RWPE2 (cell line): ENCODE measurements at regions not wholly inside any gene's neighbourhood (a gene's known extent, or its start where the extent isn't known, plus 50 kb on each side); places are given as distances from the start of the nearest gene placed in this dataset.

ENCODE experiments used
- ATAC-seq: fragments of 200-7000 bp; cut with Tn5 transposase; 3 replicates; pipeline ENCODE4 v1.9.1; 2021; ENCODE audit warnings: low read depth
- DNase-seq: peaks from one replicate; pipeline ENCODE4 v3.0.0-alpha.2; 2020; ENCODE audit warnings: low spot score
- H3K27ac ChIP-seq: fragments of 450-650 bp; 2 replicates; pipeline ENCODE4 v1.5.1; 2017; ENCODE audit warnings: mild to moderate bottlenecking; ENCODE audit not compliant: poor library complexity, severe bottlenecking
- H3K27me3 ChIP-seq: fragments of 250-450 bp; sonication (Bioruptor Pico); 2 replicates; pipeline ENCODE4 v1.5.1; 2021; ENCODE audit warnings: mild to moderate bottlenecking, moderate library complexity; ENCODE audit not compliant: insufficient read depth, poor library complexity, severe bottlenecking
- H3K36me3 ChIP-seq: fragments of 250-450 bp; sonication (Bioruptor Pico); 2 replicates; pipeline ENCODE4 v1.5.1; 2020; ENCODE audit warnings: low read depth, mild to moderate bottlenecking, moderate library complexity
- H3K4me1 ChIP-seq: fragments of 250-450 bp; sonication (Bioruptor Pico); 2 replicates; pipeline ENCODE4 v1.5.1; 2021; ENCODE audit warnings: mild to moderate bottlenecking, moderate library complexity; ENCODE audit not compliant: insufficient read depth, poor library complexity, severe bottlenecking
- H3K4me3 ChIP-seq: fragments of 250-450 bp; sonication (Bioruptor Pico); 2 replicates; pipeline ENCODE4 v1.5.1; 2021; ENCODE audit warnings: mild to moderate bottlenecking, moderate library complexity; ENCODE audit not compliant: severe bottlenecking
- H3K9me3 ChIP-seq: fragments of 250-450 bp; sonication (Bioruptor Pico); 2 replicates; pipeline ENCODE4 v1.5.1; 2021; ENCODE audit warnings: mild to moderate bottlenecking, moderate library complexity; ENCODE audit not compliant: severe bottlenecking
- TF ChIP-seq, protein P1 (sequence below): fragments of 450-650 bp; IDR thresholded peaks from one replicate; pipeline ENCODE4 v1.5.1; 2017; ENCODE audit warnings: mild to moderate bottlenecking, moderate library complexity; ENCODE audit not compliant: poor library complexity, severe bottlenecking

DNA sequence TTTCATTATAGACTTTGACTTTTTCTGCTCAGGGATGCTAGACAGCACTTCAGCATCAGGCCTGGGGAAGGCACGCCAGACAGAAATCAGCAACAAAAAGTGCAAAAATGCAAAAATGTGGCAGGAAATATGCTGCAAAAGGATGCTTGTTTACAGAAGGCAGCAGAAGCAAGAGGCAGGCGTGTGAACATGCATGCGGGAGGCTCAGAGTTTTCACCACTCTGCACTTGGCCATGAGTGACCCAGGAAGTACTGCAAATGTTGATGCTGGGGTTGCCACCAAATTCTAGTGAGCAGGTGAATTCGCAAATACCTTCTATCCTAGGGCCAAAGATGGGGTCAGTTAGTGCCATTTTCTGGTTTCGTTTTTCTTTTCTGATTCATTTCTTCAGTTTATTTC is 55.5 kb upstream of the ALKAL2 start:
- H3K9me3 ChIP-seq: no peaks in the 10 kb centered on the region
- H3K4me3 ChIP-seq: no peak overlapping the region
- no peak overlapping the region for H3K27ac ChIP-seq
- ATAC-seq (no peak), DNase-seq (no peak)
- TF ChIP-seq, protein P1, sequence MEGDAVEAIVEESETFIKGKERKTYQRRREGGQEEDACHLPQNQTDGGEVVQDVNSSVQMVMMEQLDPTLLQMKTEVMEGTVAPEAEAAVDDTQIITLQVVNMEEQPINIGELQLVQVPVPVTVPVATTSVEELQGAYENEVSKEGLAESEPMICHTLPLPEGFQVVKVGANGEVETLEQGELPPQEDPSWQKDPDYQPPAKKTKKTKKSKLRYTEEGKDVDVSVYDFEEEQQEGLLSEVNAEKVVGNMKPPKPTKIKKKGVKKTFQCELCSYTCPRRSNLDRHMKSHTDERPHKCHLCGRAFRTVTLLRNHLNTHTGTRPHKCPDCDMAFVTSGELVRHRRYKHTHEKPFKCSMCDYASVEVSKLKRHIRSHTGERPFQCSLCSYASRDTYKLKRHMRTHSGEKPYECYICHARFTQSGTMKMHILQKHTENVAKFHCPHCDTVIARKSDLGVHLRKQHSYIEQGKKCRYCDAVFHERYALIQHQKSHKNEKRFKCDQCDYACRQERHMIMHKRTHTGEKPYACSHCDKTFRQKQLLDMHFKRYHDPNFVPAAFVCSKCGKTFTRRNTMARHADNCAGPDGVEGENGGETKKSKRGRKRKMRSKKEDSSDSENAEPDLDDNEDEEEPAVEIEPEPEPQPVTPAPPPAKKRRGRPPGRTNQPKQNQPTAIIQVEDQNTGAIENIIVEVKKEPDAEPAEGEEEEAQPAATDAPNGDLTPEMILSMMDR: no peak
- no peaks in the 10 kb centered on the region for H3K36me3 ChIP-seq
- no peaks in the 10 kb centered on the region for H3K4me1 ChIP-seq
- H3K27me3 ChIP-seq: peaks cover 10% of the 10 kb centered on the region

DNA sequence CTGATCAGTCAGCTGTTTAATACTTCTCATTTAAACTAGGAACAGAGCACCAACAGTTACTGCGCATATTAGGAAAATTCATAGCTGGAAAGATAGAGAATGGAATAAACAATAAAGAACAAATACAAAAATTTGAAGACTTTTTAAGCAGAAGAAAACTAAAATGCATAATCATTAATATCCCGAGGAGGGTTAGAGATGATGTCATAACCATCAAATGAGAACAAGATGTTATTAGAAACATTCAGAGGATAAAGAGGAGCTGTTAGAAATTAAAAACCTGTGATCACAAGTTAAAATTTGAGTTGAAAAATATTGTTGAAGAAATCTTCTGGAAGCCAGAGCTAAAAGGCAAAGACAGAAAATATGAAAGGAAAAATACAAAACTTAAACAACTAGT is 54.0 kb upstream of the ALKAL2 start:
- Histone ChIP-seq H3K9me3 (no peaks in the 10 kb centered on the region), H3K4me1 (no peaks in the 10 kb centered on the region), H3K4me3 (no peak overlapping the region), H3K27ac (no peak overlapping the region), H3K36me3 (no peaks in the 10 kb centered on the region), H3K27me3 (peaks cover 3% of the 10 kb centered on the region)
- ATAC-seq (no peak), DNase-seq (no peak)
- TF ChIP-seq, protein P1: no peak

DNA sequence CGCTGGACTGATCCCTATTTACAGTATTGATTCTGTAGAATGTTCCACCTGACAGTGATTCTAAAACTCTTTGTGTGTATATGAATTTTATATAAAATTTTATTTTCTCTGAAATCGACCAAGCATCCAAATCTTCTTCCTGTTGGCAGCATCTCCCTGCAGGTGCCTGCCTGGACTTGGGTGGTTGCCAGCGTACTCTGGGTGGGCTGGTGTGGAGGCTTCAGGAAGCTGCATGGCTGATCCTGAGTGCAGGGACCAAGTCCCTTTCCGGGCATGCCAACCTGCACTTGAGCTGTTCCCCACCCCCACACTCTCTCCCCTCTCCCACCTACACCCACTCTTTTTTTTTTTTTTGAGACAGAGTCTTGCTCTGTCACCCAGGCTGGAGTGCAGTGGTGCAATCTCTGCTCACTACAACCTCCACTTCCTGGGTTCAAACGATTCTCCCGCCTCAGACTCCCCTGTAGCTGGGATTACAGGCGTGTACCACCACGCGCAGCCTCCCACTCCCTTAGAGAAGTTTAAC is 53.2 kb upstream of the ALKAL2 start:
- Histone ChIP-seq H3K9me3 (no peaks in the 10 kb centered on the region), H3K4me3 (no peak overlapping the region), H3K27ac (no peak overlapping the region), H3K36me3 (no peaks in the 10 kb centered on the region), H3K4me1 (no peaks in the 10 kb centered on the region), H3K27me3 (peaks cover 3% of the 10 kb centered on the region)
- TF ChIP-seq, protein P1: no peak
- ATAC-seq: no peak
- no peak for DNase-seq
